OCI-LY7 (cell line): ENCODE measurements at regions not wholly inside any gene's neighbourhood (a gene's known extent, or its start where the extent isn't known, plus 50 kb on each side); places are given as distances from the start of the nearest gene placed in this dataset.

Experiments
- BruUV-seq: library from RNA; stranded (reverse); fragments of 400-500 nt; replicated peaks from 2 replicates; lab custom pipeline; 2021; lab: Mats Ljungman, UMichigan
- CTCF ChIA-PET: fragments of 300-600 bp; sonication (Branson Sonifier 250); formaldehyde crosslinking; loops from one replicate; lab custom pipeline; 2022; ENCODE audit warnings: antibody characterized with exemption; ENCODE audit not compliant: unreplicated experiment; lab: Charles Lee
- POLR2A ChIA-PET: fragments of 300-600 bp; sonication (Branson Sonifier 250); formaldehyde crosslinking; loops from one replicate; lab custom pipeline; 2022; ENCODE audit warnings: antibody characterized with exemption; lab: Charles Lee
- DNase-seq: peaks from one replicate; pipeline ENCODE4 v3.0.0-alpha.2; 2015; ENCODE audit warnings: low spot score
- H2AFZ ChIP-seq: fragments of 200-600 bp; sonication (generic), shearing (Covaris generic); 2 replicates; pipeline ENCODE4 v1.6.1; 2014; ENCODE audit warnings: mild to moderate bottlenecking, antibody characterized with exemption, low read length, moderate library complexity
- H3K27ac ChIP-seq: fragments of 200-600 bp; sonication (generic); 2 replicates; pipeline ENCODE4 v1.5.1; 2014; ENCODE audit warnings: mixed run types, low read depth, mild to moderate bottlenecking, moderate library complexity, low read length, inconsistent platforms; ENCODE audit not compliant: poor library complexity, severe bottlenecking
- H3K36me3 ChIP-seq: fragments of 200-600 bp; sonication (generic); 2 replicates; pipeline ENCODE4 v1.6.1; 2014; ENCODE audit warnings: mild to moderate bottlenecking, antibody characterized with exemption, low read length, moderate library complexity, mixed read lengths; ENCODE audit not compliant: insufficient read depth
- H3K4me1 ChIP-seq: fragments of 200-600 bp; sonication (generic); 2 replicates; pipeline ENCODE4 v1.5.1; 2014; ENCODE audit warnings: mild to moderate bottlenecking, low read length; ENCODE audit not compliant: insufficient read depth, poor library complexity, severe bottlenecking
- H3K4me2 ChIP-seq: fragments of 200-600 bp; sonication (generic); 2 replicates; pipeline ENCODE4 v1.6.1; 2014; ENCODE audit warnings: mild to moderate bottlenecking, low read length
- H3K4me3 ChIP-seq: fragments of 200-600 bp; sonication (generic); 2 replicates; pipeline ENCODE4 v1.5.1; 2014; ENCODE audit warnings: mild to moderate bottlenecking, low read depth, low read length; ENCODE audit not compliant: poor library complexity, severe bottlenecking
- H3K79me2 ChIP-seq: fragments of 200-600 bp; sonication (generic); 2 replicates; pipeline ENCODE4 v1.6.1; 2016; ENCODE audit warnings: low read depth, mild to moderate bottlenecking, low read length, moderate library complexity, mixed read lengths; ENCODE audit not compliant: insufficient read depth
- H3K9me2 ChIP-seq: fragments of 200-600 bp; sonication (generic); 2 replicates; pipeline ENCODE4 v1.6.1; 2016; ENCODE audit warnings: mild to moderate bottlenecking, low read length, mixed read lengths; ENCODE audit not compliant: insufficient read depth
- H3K9me3 ChIP-seq: fragments of 200-600 bp; sonication (generic); 2 replicates; pipeline ENCODE4 v1.6.1; 2014; ENCODE audit warnings: mild to moderate bottlenecking, mixed run types, low read length, mixed read lengths
- H4K20me1 ChIP-seq: fragments of 200-600 bp; sonication (generic); 2 replicates; pipeline ENCODE4 v1.6.1; 2014; ENCODE audit warnings: mild to moderate bottlenecking, antibody characterized with exemption, low read length, moderate library complexity, mixed read lengths; ENCODE audit not compliant: insufficient read depth
- EZH2phosphoT487 ChIP-seq: fragments of 200-600 bp; sonication (generic); IDR thresholded peaks from 2 replicates; pipeline ENCODE4 v1.6.1; 2018; ENCODE audit warnings: low read depth, borderline replicate concordance, mild to moderate bottlenecking, mixed run types, antibody characterized with exemption, low read length, moderate library complexity, mixed read lengths
- intact Hi-C: fragments of 100-400 bp; cut with micrococcal nuclease; formaldehyde crosslinking; loops from one replicate; pipeline ENCODE4 v1.10.0; 2022; ENCODE audit not compliant: unreplicated experiment
- TF ChIP-seq, protein P1 (sequence below): fragments of 200-600 bp; sonication (generic); conservative IDR thresholded peaks from 2 replicates; pipeline ENCODE4 v1.5.1; 2014; ENCODE audit warnings: mild to moderate bottlenecking, antibody characterized with exemption, low read length, moderate library complexity, mixed read lengths

DNA sequence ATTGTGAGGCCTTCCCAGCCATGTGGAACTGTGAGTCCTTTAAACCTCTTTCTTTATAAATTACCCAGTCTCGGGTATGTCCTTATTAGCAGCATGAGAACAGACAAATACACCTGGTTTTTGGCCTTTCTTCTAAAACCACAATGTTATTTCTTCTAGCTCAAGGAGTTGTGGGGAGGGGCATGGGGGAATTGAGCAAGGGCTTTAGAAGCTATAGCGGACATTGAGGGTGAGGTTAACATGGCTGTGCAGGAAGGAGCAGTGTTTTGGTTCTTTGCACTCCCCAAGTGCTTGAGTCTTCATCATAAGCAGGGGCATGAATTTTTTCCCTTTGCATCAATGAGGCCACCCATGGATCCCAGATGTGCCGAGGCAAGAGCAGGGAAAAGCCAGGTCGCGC lies 86.8 kb downstream of the SPRING1 start:
- Histone ChIP-seq H3K9me2 (no peaks in the 10 kb centered on the region), H3K9me3 (no peaks in the 10 kb centered on the region), H3K4me3 (no peak overlapping the region), H4K20me1 (no peaks in the 10 kb centered on the region), H3K4me1 (no peaks in the 10 kb centered on the region), H3K36me3 (no peaks in the 10 kb centered on the region), H3K79me2 (no peaks in the 10 kb centered on the region), H3K4me2 (no peak overlapping the region), H2AFZ (no peak overlapping the region), H3K27ac (no peak overlapping the region)
- ChIA-PET POLR2A (no interaction called here), CTCF (no interaction called here)
- TF ChIP-seq EZH2phosphoT487: no peak
- TF ChIP-seq, protein P1, sequence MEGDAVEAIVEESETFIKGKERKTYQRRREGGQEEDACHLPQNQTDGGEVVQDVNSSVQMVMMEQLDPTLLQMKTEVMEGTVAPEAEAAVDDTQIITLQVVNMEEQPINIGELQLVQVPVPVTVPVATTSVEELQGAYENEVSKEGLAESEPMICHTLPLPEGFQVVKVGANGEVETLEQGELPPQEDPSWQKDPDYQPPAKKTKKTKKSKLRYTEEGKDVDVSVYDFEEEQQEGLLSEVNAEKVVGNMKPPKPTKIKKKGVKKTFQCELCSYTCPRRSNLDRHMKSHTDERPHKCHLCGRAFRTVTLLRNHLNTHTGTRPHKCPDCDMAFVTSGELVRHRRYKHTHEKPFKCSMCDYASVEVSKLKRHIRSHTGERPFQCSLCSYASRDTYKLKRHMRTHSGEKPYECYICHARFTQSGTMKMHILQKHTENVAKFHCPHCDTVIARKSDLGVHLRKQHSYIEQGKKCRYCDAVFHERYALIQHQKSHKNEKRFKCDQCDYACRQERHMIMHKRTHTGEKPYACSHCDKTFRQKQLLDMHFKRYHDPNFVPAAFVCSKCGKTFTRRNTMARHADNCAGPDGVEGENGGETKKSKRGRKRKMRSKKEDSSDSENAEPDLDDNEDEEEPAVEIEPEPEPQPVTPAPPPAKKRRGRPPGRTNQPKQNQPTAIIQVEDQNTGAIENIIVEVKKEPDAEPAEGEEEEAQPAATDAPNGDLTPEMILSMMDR: no peak
- intact Hi-C loops: no loop called here
- no peak for DNase-seq
- BruUV-seq: no TSS peak

DNA sequence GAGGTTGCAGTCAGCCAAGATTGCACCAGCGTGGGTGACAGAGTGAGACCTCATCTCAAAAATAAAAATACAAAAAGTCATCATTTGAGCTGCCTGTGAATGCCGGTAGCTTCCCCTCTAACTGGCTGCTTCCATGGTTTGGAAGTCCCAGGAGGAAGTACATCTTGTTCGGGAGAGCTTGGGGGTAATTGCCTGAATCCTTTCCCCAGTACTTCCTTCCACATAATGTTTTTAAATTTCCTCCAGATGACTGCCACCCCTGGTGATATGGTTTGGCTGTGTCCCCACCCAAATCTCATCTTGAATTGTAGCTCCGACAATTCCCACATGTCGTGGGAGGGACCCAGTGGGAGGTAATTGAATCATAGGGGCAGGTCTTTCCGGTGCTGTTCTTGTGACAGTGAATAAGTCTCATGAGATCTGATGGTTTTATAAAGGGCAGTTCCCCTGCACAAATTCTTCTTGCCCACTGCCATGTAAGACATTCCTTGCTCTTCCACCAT lies 87.2 kb downstream of the SPRING1 start:
- POLR2A ChIA-PET: no interaction called here
- no peak overlapping the region for H3K27ac ChIP-seq
- BruUV-seq: no TSS peak
- no peaks in the 10 kb centered on the region for H4K20me1 ChIP-seq
- no peaks in the 10 kb centered on the region for H3K4me1 ChIP-seq
- no peaks in the 10 kb centered on the region for H3K79me2 ChIP-seq
- no peak for TF ChIP-seq EZH2phosphoT487
- TF ChIP-seq, protein P1: no peak
- no peaks in the 10 kb centered on the region for H3K36me3 ChIP-seq
- intact Hi-C loops: no loop called here
- no peak overlapping the region for H3K4me2 ChIP-seq
- CTCF ChIA-PET: no interaction called here
- H3K9me3 ChIP-seq: no peaks in the 10 kb centered on the region
- no peaks in the 10 kb centered on the region for H3K9me2 ChIP-seq
- DNase-seq: no peak
- no peak overlapping the region for H3K4me3 ChIP-seq
- H2AFZ ChIP-seq: no peak overlapping the region

DNA sequence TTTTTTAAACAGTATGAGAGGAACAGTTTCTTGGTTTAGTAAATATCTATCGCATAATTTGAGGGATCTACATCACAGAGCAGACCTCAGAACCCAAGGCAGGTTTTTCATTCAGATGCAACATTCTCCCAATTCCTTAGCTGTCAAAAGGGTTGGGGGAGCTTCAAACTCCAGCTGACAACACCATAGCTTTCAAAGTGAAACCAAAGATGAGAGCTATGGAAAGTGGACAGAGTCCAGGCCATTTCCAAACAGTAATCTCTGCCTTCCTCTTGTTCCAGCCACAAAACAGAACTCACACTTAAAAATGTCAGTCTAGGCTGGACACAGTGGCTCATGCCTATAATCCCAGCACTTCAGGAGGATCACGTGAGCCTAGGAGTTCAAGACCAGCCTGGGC lies 87.8 kb downstream of the SPRING1 start:
- Histone ChIP-seq H3K27ac (no peak overlapping the region), H3K36me3 (no peaks in the 10 kb centered on the region), H3K9me3 (no peaks in the 10 kb centered on the region), H3K4me1 (no peaks in the 10 kb centered on the region), H3K4me3 (no peak overlapping the region), H4K20me1 (no peaks in the 10 kb centered on the region), H3K4me2 (no peak overlapping the region), H2AFZ (no peak overlapping the region), H3K9me2 (no peaks in the 10 kb centered on the region), H3K79me2 (no peaks in the 10 kb centered on the region)
- intact Hi-C loops: no loop called here
- ChIA-PET POLR2A (no interaction called here), CTCF (no interaction called here)
- no peak for DNase-seq
- BruUV-seq: no TSS peak
- TF ChIP-seq EZH2phosphoT487: no peak
- TF ChIP-seq, protein P1: no peak
